GM12878 (cell line): ENCODE measurements at regions not wholly inside any gene's neighbourhood (a gene's known extent, or its start where the extent isn't known, plus 50 kb on each side); places are given as distances from the start of the nearest gene placed in this dataset.

Experiments
- ATAC-seq: fragments of 200-7000 bp; cut with Tn5 transposase; 3 replicates; pipeline ENCODE4 v1.9.1; 2020; ENCODE audit warnings: mild to moderate bottlenecking, moderate library complexity
- BruUV-seq: library from RNA; stranded (reverse); fragments of 400-500 nt; replicated peaks from 2 replicates; lab custom pipeline; 2021; lab: Mats Ljungman, UMichigan
- CTCF ChIA-PET: fragments of 300-600 bp; sonication (Branson Sonifier 250); formaldehyde crosslinking; extraction: SDS; loops from one replicate; lab custom pipeline; 2021; ENCODE audit warnings: inconsistent platforms; lab: Yijun Ruan, JAX
- POLR2A ChIA-PET: fragments of 350-600 bp; formaldehyde crosslinking; extraction: SDS; loops from one replicate; lab custom pipeline; 2021; ENCODE audit warnings: inconsistent platforms; lab: Charles Lee
- RAD21 ChIA-PET: fragments of 300-600 bp; sonication (Branson Sonifier 250); formaldehyde crosslinking; loops from one replicate; lab custom pipeline; 2023; ENCODE audit warnings: antibody characterized with exemption; ENCODE audit not compliant: unreplicated experiment; lab: Charles Lee
- SMC1A ChIA-PET: fragments of 300-600 bp; sonication (Branson Sonifier 250); formaldehyde crosslinking; loops from one replicate; lab custom pipeline; 2023; ENCODE audit not compliant: unreplicated experiment, uncharacterized antibody; lab: Charles Lee
- DNase-seq: peaks from one replicate; pipeline ENCODE4 v3.0.0-alpha.2; 2011; ENCODE audit warnings: low read depth, low spot score
- FAIRE-seq: peaks from 3 replicates; lab custom pipeline; 2011; peaks lifted over from hg19 to GRCh38; lab: Jason Lieb, UNC
- H2AFZ ChIP-seq: 2 replicates; pipeline ENCODE4 v1.6.0; 2011; ENCODE audit warnings: low read depth, low read length, control low read depth; ENCODE audit not compliant: control insufficient read depth
- H3K27ac ChIP-seq: 2 replicates; pipeline ENCODE4 v1.5.1; 2011; ENCODE audit warnings: control low read depth; ENCODE audit not compliant: control insufficient read depth, insufficient read depth
- H3K27me3 ChIP-seq, 2 experiments: replicated peaks in 1 of 2; 2 replicates each; pipeline versions ENCODE4 v1.6.0 to v1.6.1; 2011; ENCODE audit warnings: low read length in 1 of 2; ENCODE audit not compliant: control insufficient read depth in 2 of 2, insufficient read depth in 2 of 2
- H3K36me3 ChIP-seq, 2 experiments: 2 replicates each; pipeline ENCODE4 v1.5.1; 2011; ENCODE audit warnings: low read length in 1 of 2; ENCODE audit not compliant: control insufficient read depth in 2 of 2, insufficient read depth in 2 of 2
- H3K4me1 ChIP-seq: 2 replicates; pipeline ENCODE4 v1.6.1; 2011; ENCODE audit warnings: mild to moderate bottlenecking, low read length, moderate library complexity, mixed read lengths; ENCODE audit not compliant: control insufficient read depth, insufficient read depth
- H3K4me2 ChIP-seq: 2 replicates; pipeline ENCODE4 v1.6.0; 2011; ENCODE audit warnings: control low read depth; ENCODE audit not compliant: control insufficient read depth, insufficient read depth
- H3K4me3 ChIP-seq: fragments of 200-600 bp; sonication (generic); 2 replicates; pipeline ENCODE4 v1.5.1; 2016
- H3K79me2 ChIP-seq: 2 replicates; pipeline ENCODE4 v1.6.0; 2011; ENCODE audit warnings: low read length; ENCODE audit not compliant: control insufficient read depth, insufficient read depth
- H3K9ac ChIP-seq: 2 replicates; pipeline ENCODE4 v1.8.0; 2011; ENCODE audit warnings: low read length, control low read depth, mixed read lengths; ENCODE audit not compliant: control insufficient read depth, insufficient read depth
- H3K9me3 ChIP-seq: replicated peaks from 3 replicates; pipeline ENCODE4 v1.5.1; 2011; ENCODE audit warnings: mild to moderate bottlenecking, low read length; ENCODE audit not compliant: control insufficient read depth, insufficient read depth
- H4K20me1 ChIP-seq: 2 replicates; pipeline ENCODE4 v1.6.0; 2011; ENCODE audit not compliant: control insufficient read depth, insufficient read depth
- ESRRA ChIP-seq: IDR thresholded peaks from 2 replicates; pipeline ENCODE4 v1.6.1; 2012; ENCODE audit warnings: mild to moderate bottlenecking, low read length, improper control_type of control experiment
- RFX5 ChIP-seq: IDR thresholded peaks from 2 replicates; pipeline ENCODE4 v1.6.1; 2011; ENCODE audit warnings: low read depth, low read length, improper control_type of control experiment
- SRF ChIP-seq, 2 experiments: IDR thresholded peaks; 2 replicates each; pipeline ENCODE4 v1.6.1; 2011; ENCODE audit warnings: low read depth in 2 of 2, low read length in 2 of 2, mild to moderate bottlenecking in 1 of 2, moderate library complexity in 1 of 2
- SUZ12 ChIP-seq: fragments of 200-600 bp; sonication (generic); IDR thresholded peaks from one replicate; pipeline ENCODE4 v1.6.1; 2018; ENCODE audit warnings: antibody characterized with exemption, mild to moderate bottlenecking; ENCODE audit not compliant: unreplicated experiment
- TCF12 ChIP-seq: IDR thresholded peaks from 2 replicates; pipeline ENCODE4 v1.6.1; 2011; ENCODE audit warnings: low read depth, mild to moderate bottlenecking, low read length
- YBX1 ChIP-seq: fragments of 450-650 bp; IDR thresholded peaks from 2 replicates; pipeline ENCODE4 v1.6.1; 2016; ENCODE audit warnings: antibody characterized with exemption
- ZNF24 ChIP-seq: fragments of 450-650 bp; IDR thresholded peaks from 2 replicates; pipeline ENCODE4 v1.6.1; 2017; ENCODE audit warnings: antibody characterized with exemption, mild to moderate bottlenecking
- ZNF274 ChIP-seq: IDR thresholded peaks from one replicate; pipeline ENCODE4 v1.8.0; 2011; ENCODE audit not compliant: insufficient read length, insufficient read depth
- ZNF384 ChIP-seq: IDR thresholded peaks from 2 replicates; pipeline ENCODE4 v1.6.1; 2012; ENCODE audit warnings: low read depth, mild to moderate bottlenecking, low read length, improper control_type of control experiment, borderline replicate concordance
- WGBS: methylation state at CpG from one replicate; pipeline ENCODE4 v1.1.6; 2016; ENCODE audit warnings: low lambda C conversion rate; ENCODE audit not compliant: insufficient replicate concordance, insufficient coverage; ENCODE audit errors: missing lambda C conversion rate; 5-methylcytosine and 5-hydroxymethylcytosine counted together
- in situ Hi-C: fragments of 300-500 bp; cut with MboI; formaldehyde crosslinking; loops from 9 replicates; pipeline ENCODE4 v1.14.3; 2018; ENCODE audit warnings: mixed read lengths
- intact Hi-C: fragments of 100-400 bp; cut with micrococcal nuclease; formaldehyde crosslinking; loops from one replicate; pipeline ENCODE4 v1.14.2; 2022; ENCODE audit not compliant: unreplicated experiment
- TF ChIP-seq, protein P1 (sequence below): fragments of 450-650 bp; IDR thresholded peaks from 2 replicates; pipeline ENCODE4 v1.6.1; 2018; ENCODE audit warnings: mild to moderate bottlenecking, low read depth, moderate library complexity; ENCODE audit not compliant: partially characterized antibody
- TF ChIP-seq, protein P2 (sequence below): fragments of 150-350 bp; IDR thresholded peaks from 2 replicates; pipeline ENCODE4 v1.6.1; 2016; ENCODE audit warnings: low read depth, low read length
- TF ChIP-seq, protein P3 (sequence below): fragments of 450-650 bp; IDR thresholded peaks from 2 replicates; pipeline ENCODE4 v1.6.1; 2017; ENCODE audit warnings: antibody characterized with exemption, mild to moderate bottlenecking, moderate library complexity

DNA sequence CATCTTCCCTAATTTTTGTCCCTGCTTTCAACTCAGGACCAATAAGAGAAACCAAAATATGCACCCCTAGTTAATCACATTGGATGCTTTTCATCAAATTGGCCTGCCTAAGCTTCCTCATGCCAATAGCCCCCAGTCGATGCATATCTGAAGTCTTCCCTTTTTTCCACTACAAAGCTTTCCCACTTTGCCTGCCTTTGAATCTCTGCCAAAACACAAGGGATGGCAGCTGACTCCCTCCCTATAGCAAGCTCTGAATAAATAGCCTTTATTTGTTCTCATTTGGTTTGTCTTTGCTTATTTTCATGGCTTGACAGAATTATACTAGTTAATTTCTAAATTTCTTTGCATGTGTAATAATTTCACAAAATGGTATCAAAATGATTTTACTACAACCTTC is 621.2 kb downstream of the MBD2 start:
- WGBS = 0% methylated on average over 1 of the region's 1 CpG
- SMC1A ChIA-PET = no interaction called here
- intact Hi-C loops = no loop called here

More for the DNA sequence above, 621.2 kb downstream of the MBD2 start:
- Histone ChIP-seq H3K4me1 (no peaks in the 10 kb centered on the region), H3K4me3 (no peak overlapping the region)
- BruUV-seq = no TSS peak
- in situ Hi-C loops = no loop called here
- TF ChIP-seq, protein P1, sequence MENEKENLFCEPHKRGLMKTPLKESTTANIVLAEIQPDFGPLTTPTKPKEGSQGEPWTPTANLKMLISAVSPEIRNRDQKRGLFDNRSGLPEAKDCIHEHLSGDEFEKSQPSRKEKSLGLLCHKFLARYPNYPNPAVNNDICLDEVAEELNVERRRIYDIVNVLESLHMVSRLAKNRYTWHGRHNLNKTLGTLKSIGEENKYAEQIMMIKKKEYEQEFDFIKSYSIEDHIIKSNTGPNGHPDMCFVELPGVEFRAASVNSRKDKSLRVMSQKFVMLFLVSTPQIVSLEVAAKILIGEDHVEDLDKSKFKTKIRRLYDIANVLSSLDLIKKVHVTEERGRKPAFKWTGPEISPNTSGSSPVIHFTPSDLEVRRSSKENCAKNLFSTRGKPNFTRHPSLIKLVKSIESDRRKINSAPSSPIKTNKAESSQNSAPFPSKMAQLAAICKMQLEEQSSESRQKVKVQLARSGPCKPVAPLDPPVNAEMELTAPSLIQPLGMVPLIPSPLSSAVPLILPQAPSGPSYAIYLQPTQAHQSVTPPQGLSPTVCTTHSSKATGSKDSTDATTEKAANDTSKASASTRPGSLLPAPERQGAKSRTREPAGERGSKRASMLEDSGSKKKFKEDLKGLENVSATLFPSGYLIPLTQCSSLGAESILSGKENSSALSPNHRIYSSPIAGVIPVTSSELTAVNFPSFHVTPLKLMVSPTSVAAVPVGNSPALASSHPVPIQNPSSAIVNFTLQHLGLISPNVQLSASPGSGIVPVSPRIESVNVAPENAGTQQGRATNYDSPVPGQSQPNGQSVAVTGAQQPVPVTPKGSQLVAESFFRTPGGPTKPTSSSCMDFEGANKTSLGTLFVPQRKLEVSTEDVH = no peak
- TF ChIP-seq ZNF274 (no peak), ESRRA (no peak), TCF12 (no peak), SUZ12 (no peak), ZNF384 (no peak), RFX5 (no peak), ZNF24 (no peak), YBX1 (no peak), SRF (IDR thresholded peaks at IDR 0.05; ENCODE audit: low read depth in 2 of 2, low read length in 2 of 2) (no peak)
- TF ChIP-seq, protein P2, sequence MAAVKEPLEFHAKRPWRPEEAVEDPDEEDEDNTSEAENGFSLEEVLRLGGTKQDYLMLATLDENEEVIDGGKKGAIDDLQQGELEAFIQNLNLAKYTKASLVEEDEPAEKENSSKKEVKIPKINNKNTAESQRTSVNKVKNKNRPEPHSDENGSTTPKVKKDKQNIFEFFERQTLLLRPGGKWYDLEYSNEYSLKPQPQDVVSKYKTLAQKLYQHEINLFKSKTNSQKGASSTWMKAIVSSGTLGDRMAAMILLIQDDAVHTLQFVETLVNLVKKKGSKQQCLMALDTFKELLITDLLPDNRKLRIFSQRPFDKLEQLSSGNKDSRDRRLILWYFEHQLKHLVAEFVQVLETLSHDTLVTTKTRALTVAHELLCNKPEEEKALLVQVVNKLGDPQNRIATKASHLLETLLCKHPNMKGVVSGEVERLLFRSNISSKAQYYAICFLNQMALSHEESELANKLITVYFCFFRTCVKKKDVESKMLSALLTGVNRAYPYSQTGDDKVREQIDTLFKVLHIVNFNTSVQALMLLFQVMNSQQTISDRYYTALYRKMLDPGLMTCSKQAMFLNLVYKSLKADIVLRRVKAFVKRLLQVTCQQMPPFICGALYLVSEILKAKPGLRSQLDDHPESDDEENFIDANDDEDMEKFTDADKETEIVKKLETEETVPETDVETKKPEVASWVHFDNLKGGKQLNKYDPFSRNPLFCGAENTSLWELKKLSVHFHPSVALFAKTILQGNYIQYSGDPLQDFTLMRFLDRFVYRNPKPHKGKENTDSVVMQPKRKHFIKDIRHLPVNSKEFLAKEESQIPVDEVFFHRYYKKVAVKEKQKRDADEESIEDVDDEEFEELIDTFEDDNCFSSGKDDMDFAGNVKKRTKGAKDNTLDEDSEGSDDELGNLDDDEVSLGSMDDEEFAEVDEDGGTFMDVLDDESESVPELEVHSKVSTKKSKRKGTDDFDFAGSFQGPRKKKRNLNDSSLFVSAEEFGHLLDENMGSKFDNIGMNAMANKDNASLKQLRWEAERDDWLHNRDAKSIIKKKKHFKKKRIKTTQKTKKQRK = no peak
- TF ChIP-seq, protein P3, sequence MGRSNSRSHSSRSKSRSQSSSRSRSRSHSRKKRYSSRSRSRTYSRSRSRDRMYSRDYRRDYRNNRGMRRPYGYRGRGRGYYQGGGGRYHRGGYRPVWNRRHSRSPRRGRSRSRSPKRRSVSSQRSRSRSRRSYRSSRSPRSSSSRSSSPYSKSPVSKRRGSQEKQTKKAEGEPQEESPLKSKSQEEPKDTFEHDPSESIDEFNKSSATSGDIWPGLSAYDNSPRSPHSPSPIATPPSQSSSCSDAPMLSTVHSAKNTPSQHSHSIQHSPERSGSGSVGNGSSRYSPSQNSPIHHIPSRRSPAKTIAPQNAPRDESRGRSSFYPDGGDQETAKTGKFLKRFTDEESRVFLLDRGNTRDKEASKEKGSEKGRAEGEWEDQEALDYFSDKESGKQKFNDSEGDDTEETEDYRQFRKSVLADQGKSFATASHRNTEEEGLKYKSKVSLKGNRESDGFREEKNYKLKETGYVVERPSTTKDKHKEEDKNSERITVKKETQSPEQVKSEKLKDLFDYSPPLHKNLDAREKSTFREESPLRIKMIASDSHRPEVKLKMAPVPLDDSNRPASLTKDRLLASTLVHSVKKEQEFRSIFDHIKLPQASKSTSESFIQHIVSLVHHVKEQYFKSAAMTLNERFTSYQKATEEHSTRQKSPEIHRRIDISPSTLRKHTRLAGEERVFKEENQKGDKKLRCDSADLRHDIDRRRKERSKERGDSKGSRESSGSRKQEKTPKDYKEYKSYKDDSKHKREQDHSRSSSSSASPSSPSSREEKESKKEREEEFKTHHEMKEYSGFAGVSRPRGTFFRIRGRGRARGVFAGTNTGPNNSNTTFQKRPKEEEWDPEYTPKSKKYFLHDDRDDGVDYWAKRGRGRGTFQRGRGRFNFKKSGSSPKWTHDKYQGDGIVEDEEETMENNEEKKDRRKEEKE = no peak
- TF ChIP-seq, all 136 proteins: peak for 0
- ChIA-PET RAD21 (no interaction called here), CTCF (no interaction called here), POLR2A (no interaction called here)
- DNase-seq (no peak), FAIRE-seq (no peak), ATAC-seq (no peak)
- Histone ChIP-seq H3K27ac (no peak overlapping the region), H3K9ac (no peak overlapping the region), H3K4me2 (no peak overlapping the region), H2AFZ (no peak overlapping the region), H4K20me1 (no peaks in the 10 kb centered on the region), H3K9me3 (no peaks in the 10 kb centered on the region), H3K36me3 (no peaks in the 10 kb centered on the region), H3K27me3 (peaks cover 0 to 2% of the 10 kb centered on the region in 2 experiments; a peak in 1 of 4 replicates), H3K79me2 (no peaks in the 10 kb centered on the region)
